Inferior parietal cortex (tissue), 1 donor: ENCODE measurements at regions not wholly inside any gene's neighbourhood (a gene's known extent, or its start where the extent isn't known, plus 50 kb on each side); places are given as distances from the start of the nearest gene placed in this dataset.
"Not testable (repeated sequence)": the region's sequence is repeated elsewhere in the genome, so short reads cannot be mapped to it uniquely, and the experiment has no call there.

Experiments used
- DNase-seq: peaks from one replicate; pipeline ENCODE4 v3.0.0-alpha.2; 2016; ENCODE audit errors: extremely low spot score

GRCh38 chr12:42728287-42728686 is 138.7 kb upstream of the PRICKLE1 start:
- no peak for DNase-seq

GRCh38 chr12:42725809-42726208 is 136.3 kb upstream of the PRICKLE1 start:
- no peak for DNase-seq

- DNase-seq: no peak
Observed at GRCh38 chr12:42716491-42716891, 126.9 kb upstream of the PRICKLE1 start.

- not testable (repeated sequence) for DNase-seq
Observed at GRCh38 chr12:42713566-42713965, 124.0 kb upstream of the PRICKLE1 start.

GRCh38 chr12:42708374-42708773 is 118.8 kb upstream of the PRICKLE1 start:
- not testable (repeated sequence) for DNase-seq

- no peak for DNase-seq
Observed at GRCh38 chr12:42707312-42708226, 118.0 kb upstream of the PRICKLE1 start.

GRCh38 chr12:42706321-42706720 is 116.8 kb upstream of the PRICKLE1 start:
- DNase-seq: no peak

- DNase-seq: no peak
Observed at GRCh38 chr12:42705863-42706262, 116.3 kb upstream of the PRICKLE1 start.

GRCh38 chr12:42704810-42705401 is 115.4 kb upstream of the PRICKLE1 start:
- no peak for DNase-seq

- no peak for DNase-seq
Observed at GRCh38 chr12:42704340-42704739, 114.8 kb upstream of the PRICKLE1 start.

GRCh38 chr12:42701084-42701483 is 111.5 kb upstream of the PRICKLE1 start:
- DNase-seq: no peak

- no peak for DNase-seq
Observed at GRCh38 chr12:42698213-42698612, 108.7 kb upstream of the PRICKLE1 start.

GRCh38 chr12:42696406-42697149 is 107.0 kb upstream of the PRICKLE1 start:
- DNase-seq: no peak

- no peak for DNase-seq
Observed at GRCh38 chr12:42695490-42695995, 106.0 kb upstream of the PRICKLE1 start.

GRCh38 chr12:42692749-42693148 is 103.2 kb upstream of the PRICKLE1 start:
- DNase-seq: no peak

GRCh38 chr12:42691991-42692557 is 102.5 kb upstream of the PRICKLE1 start:
- no peak for DNase-seq

- no peak for DNase-seq
Observed at GRCh38 chr12:42690264-42690663, 100.7 kb upstream of the PRICKLE1 start.

- no peak for DNase-seq
Observed at GRCh38 chr12:42689699-42690098, 100.2 kb upstream of the PRICKLE1 start.

- DNase-seq: no peak
Observed at GRCh38 chr12:42686514-42687172, 97.1 kb upstream of the PRICKLE1 start.

- DNase-seq: no peak
Observed at GRCh38 chr12:42684802-42685071, 95.2 kb upstream of the PRICKLE1 start.

- DNase-seq: no peak
Observed at GRCh38 chr12:42683933-42684801, 94.6 kb upstream of the PRICKLE1 start.
